Right hindlimb (tissue), 1 donor: ENCODE measurements at regions not wholly inside any gene's neighbourhood (a gene's known extent, or its start where the extent isn't known, plus 50 kb on each side); places are given as distances from the start of the nearest gene placed in this dataset.

Experiments used
- DNase-seq: peaks from one replicate; pipeline ENCODE4 v3.0.0-alpha.2; 2018

- no peak for DNase-seq
Measured at GRCh38 chr21:14607262-14607661, 61.1 kb upstream of the SAMSN1 start.

- DNase-seq, result no peak
Measured at GRCh38 chr21:14603202-14603601, 57.1 kb upstream of the SAMSN1 start.

- no peak for DNase-seq
Measured at GRCh38 chr21:14602382-14602958, 56.4 kb upstream of the SAMSN1 start.

- no peak for DNase-seq
Measured at GRCh38 chr21:14600569-14601297, 54.6 kb upstream of the SAMSN1 start.

- DNase-seq, result no peak
Measured at GRCh38 chr21:14598065-14598464, 52.0 kb upstream of the SAMSN1 start.
